Osteocyte (in vitro differentiated cells): ENCODE measurements at regions not wholly inside any gene's neighbourhood (a gene's known extent, or its start where the extent isn't known, plus 50 kb on each side); places are given as distances from the start of the nearest gene placed in this dataset.

Experiments
- DNase-seq: peaks from one replicate; pipeline ENCODE4 v3.0.0; 2021; ENCODE audit warnings: mixed read lengths; ENCODE audit not compliant: unreplicated experiment; ENCODE audit errors: extremely low spot score
- H3K27ac Mint-ChIP-seq: one replicate; pipeline ENCODE4 v1.8.0; 2021; ENCODE audit warnings: mild to moderate bottlenecking, mixed read lengths; ENCODE audit not compliant: unreplicated experiment
- H3K27me3 Mint-ChIP-seq: one replicate; pipeline ENCODE4 v1.8.0; 2021; ENCODE audit warnings: mixed read lengths; ENCODE audit not compliant: unreplicated experiment
- H3K36me3 Mint-ChIP-seq: one replicate; pipeline ENCODE4 v1.8.0; 2021; ENCODE audit warnings: mixed read lengths; ENCODE audit not compliant: unreplicated experiment
- H3K4me1 Mint-ChIP-seq: one replicate; pipeline ENCODE4 v1.8.0; 2021; ENCODE audit warnings: mixed read lengths; ENCODE audit not compliant: unreplicated experiment
- H3K4me3 Mint-ChIP-seq: one replicate; pipeline ENCODE4 v1.8.0; 2021; ENCODE audit warnings: mild to moderate bottlenecking, moderate library complexity, mixed read lengths; ENCODE audit not compliant: unreplicated experiment
- H3K9me3 Mint-ChIP-seq: one replicate; pipeline ENCODE4 v1.8.0; 2021; ENCODE audit warnings: mixed read lengths; ENCODE audit not compliant: unreplicated experiment
- CTCF ChIP-seq: fragments of 200-600 bp; sonication (generic); IDR thresholded peaks from 2 replicates; pipeline ENCODE4 v1.5.0; 2021; ENCODE audit warnings: antibody characterized with exemption, mild to moderate bottlenecking, moderate library complexity

GRCh38 chr3:56980798-56981390, 79.6 kb upstream of the SPATA12 start:
- TF ChIP-seq CTCF, result no peak
- Mint-ChIP-seq H3K9me3 (no peaks in the 10 kb centered on the region), H3K27ac (no peak overlapping the region), H3K27me3 (no peaks in the 10 kb centered on the region), H3K4me1 (peaks cover 24% of the 10 kb centered on the region), H3K4me3 (no peak overlapping the region), H3K36me3 (no peaks in the 10 kb centered on the region)
- DNase-seq, result no peak

GRCh38 chr3:56980243-56980642, 80.2 kb upstream of the SPATA12 start:
- Mint-ChIP-seq H3K4me3 (no peak overlapping the region), H3K36me3 (no peaks in the 10 kb centered on the region), H3K27me3 (no peaks in the 10 kb centered on the region), H3K4me1 (peaks cover 19% of the 10 kb centered on the region), H3K9me3 (no peaks in the 10 kb centered on the region), H3K27ac (no peak overlapping the region)
- no peak for TF ChIP-seq CTCF
- no peak for DNase-seq

- Mint-ChIP-seq H3K4me3 (no peak overlapping the region), H3K9me3 (no peaks in the 10 kb centered on the region), H3K4me1 (peaks cover 16% of the 10 kb centered on the region), H3K27me3 (peaks cover 2% of the 10 kb centered on the region), H3K27ac (no peak overlapping the region), H3K36me3 (no peaks in the 10 kb centered on the region)
- DNase-seq, result no peak
- TF ChIP-seq CTCF, result no peak
Observed at GRCh38 chr3:56979791-56980190, 80.7 kb upstream of the SPATA12 start.

GRCh38 chr3:56977561-56977889, 82.9 kb upstream of the SPATA12 start:
- peaks cover 8% of the 10 kb centered on the region for H3K4me1 Mint-ChIP-seq
- H3K4me3 Mint-ChIP-seq, result no peak overlapping the region
- H3K27me3 Mint-ChIP-seq, result peaks cover 9% of the 10 kb centered on the region
- DNase-seq, result no peak
- no peak for TF ChIP-seq CTCF
- no peaks in the 10 kb centered on the region for H3K9me3 Mint-ChIP-seq
- no peaks in the 10 kb centered on the region for H3K36me3 Mint-ChIP-seq
- no peak overlapping the region for H3K27ac Mint-ChIP-seq

GRCh38 chr3:56976651-56977560, 83.6 kb upstream of the SPATA12 start:
- no peak for TF ChIP-seq CTCF
- no peak for DNase-seq

More at GRCh38 chr3:56976651-56977560, 83.6 kb upstream of the SPATA12 start:
- no peak overlapping the region for H3K4me3 Mint-ChIP-seq
- no peak overlapping the region for H3K27ac Mint-ChIP-seq
- no peaks in the 10 kb centered on the region for H3K9me3 Mint-ChIP-seq
- H3K4me1 Mint-ChIP-seq, result peaks cover 8% of the 10 kb centered on the region
- peaks cover 9% of the 10 kb centered on the region for H3K27me3 Mint-ChIP-seq
- no peaks in the 10 kb centered on the region for H3K36me3 Mint-ChIP-seq
